GF-D8 (cell line): ENCODE measurements at regions not wholly inside any gene's neighbourhood (a gene's known extent, or its start where the extent isn't known, plus 50 kb on each side); places are given as distances from the start of the nearest gene placed in this dataset.
"Not testable (repeated sequence)": the region's sequence is repeated elsewhere in the genome, so short reads cannot be mapped to it uniquely, and the experiment has no call there.

Experiments
- DNase-seq: peaks from one replicate; lab custom pipeline; 2025; lab: John Stamatoyannopoulos, UW

DNA sequence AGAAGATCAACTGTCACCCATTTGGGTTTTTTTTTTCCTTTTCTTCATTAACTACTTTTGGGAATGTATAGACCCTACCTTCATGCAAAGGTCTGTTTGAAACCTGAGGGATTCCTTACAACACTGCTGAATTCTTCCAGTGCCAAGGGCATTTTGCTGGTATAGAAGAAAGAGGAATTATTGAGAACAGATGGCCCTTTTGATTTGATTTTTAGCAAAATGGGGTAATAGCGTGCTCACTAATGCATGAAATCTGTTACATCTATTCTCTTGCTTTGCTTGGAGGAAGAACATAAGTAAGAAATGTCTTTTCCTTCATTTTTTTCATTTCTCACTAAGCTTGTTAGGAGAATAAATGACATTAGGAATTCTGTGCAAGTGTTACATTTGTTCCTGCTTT lies 501.9 kb downstream of the TMEM135 start:
- no peak for DNase-seq

DNA sequence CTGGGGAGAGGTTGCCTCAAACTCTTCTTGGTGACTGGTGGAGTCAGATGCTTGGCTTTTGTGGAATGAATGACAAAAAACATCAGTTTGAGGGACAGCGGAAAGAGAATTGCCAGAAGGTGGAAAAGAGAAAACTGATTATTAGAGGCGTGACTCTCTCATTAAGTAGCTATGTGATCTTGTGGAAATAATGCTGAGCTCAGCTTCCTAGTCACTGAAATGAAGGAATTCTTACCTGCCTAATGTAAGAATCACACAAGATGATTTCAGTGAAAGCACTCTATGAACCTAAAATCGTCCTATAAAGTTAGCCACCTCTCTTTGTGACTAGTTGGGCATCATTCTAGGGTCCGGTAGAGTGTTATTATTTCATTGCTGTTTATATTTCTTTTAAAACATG lies 498.8 kb downstream of the TMEM135 start:
- no peak for DNase-seq

- no peak for DNase-seq
Observed at GRCh38 chr11:87536016-87536415, 498.3 kb downstream of the TMEM135 start.

- no peak for DNase-seq
Observed at GRCh38 chr11:87535513-87535912, 497.8 kb downstream of the TMEM135 start.

DNA sequence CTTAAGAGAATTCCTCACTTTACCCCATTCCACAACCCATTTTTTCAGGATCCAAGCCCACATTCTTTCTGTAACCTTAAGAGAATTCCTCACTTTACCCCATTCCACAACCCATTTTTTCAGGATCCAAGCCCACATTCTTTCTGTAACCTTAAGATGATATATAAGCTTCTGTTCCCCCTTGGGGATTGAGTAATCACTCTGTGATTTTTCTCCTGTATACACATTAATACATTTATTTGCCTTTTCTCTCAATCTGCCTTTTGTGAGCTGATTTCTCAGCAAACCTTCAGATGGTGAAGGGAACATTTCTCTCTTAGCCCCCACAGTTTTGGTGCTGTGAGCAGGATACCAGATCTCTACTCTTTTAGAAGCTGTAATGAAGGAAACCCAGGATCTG lies 494.1 kb downstream of the TMEM135 start:
- not testable (repeated sequence) for DNase-seq

GRCh38 chr11:87529486-87529885 lies 491.8 kb downstream of the TMEM135 start:
- DNase-seq, result no peak

- no peak for DNase-seq
Observed at GRCh38 chr11:87528752-87529151, 491.0 kb downstream of the TMEM135 start.

- no peak for DNase-seq
Observed at GRCh38 chr11:87523276-87523675, 485.5 kb downstream of the TMEM135 start.

DNA sequence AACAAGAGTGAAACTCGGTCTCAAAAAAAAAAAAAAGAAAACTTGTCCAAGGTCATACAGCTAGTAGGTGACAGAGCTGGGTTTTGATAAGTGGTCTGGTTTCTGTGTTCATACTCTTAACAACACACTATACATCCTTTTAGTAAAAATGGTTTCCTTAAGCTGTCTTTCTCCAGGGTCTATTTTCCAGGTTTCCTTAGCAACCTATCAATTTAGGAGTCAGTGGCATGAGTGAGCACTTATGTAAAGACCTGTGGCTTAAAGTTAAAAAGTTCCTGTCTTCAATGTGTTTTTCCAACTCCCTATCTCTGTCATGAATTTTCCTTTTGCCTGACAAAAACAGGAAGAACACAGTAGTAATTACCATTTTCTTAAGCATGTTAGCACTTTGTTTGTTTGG lies 480.5 kb downstream of the TMEM135 start:
- no peak for DNase-seq

DNA sequence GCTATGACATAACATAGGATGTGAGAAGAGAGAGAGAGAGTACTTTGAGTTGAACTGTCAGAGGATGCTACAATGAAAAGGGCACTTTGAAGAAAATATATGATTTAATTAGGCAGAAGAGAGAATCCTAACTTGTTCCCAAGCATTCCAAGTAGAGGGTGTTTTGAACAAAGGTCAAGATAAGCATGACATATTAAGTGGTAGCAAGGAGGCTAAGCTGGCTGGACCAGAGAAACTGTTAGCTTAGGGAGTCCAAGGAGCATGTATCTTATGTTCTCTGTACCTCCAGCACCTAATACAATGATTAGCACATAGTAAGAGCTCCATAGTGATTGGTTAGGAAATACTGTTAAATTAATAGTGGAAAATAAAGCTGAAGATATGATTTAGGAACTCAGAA lies 479.6 kb downstream of the TMEM135 start:
- no peak for DNase-seq

GRCh38 chr11:87507722-87508121 lies 470.0 kb downstream of the TMEM135 start:
- not testable (repeated sequence) for DNase-seq

DNA sequence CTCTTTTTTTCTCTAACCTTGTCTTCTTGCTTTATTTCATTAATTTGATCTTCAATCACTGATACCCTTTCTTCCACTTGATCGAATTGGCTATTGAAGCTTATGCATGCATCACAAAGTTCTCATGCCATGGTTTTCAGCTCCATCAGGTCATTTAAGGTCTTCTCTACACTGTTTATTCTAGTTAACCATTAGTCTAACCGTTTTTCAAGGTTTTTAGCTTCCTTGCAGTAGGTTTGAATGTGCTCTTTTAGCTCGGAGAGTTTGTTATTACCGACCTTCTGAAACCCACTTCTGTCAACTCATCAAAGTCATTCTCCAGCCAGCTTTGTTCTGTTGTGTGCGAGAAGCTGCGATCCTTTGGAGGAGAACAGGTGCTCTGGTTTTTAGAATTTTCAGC lies 469.2 kb downstream of the TMEM135 start:
- not testable (repeated sequence) for DNase-seq

GRCh38 chr11:87501388-87501787 lies 463.7 kb downstream of the TMEM135 start:
- DNase-seq, result no peak

- not testable (repeated sequence) for DNase-seq
Observed at GRCh38 chr11:87494936-87495335, 457.2 kb downstream of the TMEM135 start.

GRCh38 chr11:87494026-87494425 lies 456.3 kb downstream of the TMEM135 start:
- not testable (repeated sequence) for DNase-seq

GRCh38 chr11:87493516-87493915 lies 455.8 kb downstream of the TMEM135 start:
- no peak for DNase-seq

DNA sequence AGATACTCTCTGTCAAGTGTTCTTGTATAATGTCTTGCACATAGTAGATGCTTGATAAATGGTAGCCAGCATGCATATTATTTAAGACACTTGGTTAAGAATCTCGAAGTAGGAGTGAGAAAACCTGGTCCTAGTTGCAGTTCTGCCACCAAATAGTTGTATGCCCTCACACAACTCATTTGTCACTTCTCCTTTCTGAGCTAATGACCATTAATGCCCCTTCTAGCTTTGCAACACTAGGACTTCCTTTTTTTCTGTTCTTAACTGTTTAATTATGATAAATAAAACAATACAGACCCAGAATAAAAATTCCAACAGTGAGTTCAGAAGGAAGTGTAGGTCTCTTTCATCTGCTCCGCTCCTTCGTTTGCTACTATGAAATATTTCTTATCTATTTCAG lies 453.6 kb downstream of the TMEM135 start:
- no peak for DNase-seq

- no peak for DNase-seq
Observed at GRCh38 chr11:87490671-87491070, 452.9 kb downstream of the TMEM135 start.

GRCh38 chr11:87484566-87484965 lies 446.8 kb downstream of the TMEM135 start:
- DNase-seq, result no peak

GRCh38 chr11:87477321-87477720 lies 439.6 kb downstream of the TMEM135 start:
- no peak for DNase-seq

DNA sequence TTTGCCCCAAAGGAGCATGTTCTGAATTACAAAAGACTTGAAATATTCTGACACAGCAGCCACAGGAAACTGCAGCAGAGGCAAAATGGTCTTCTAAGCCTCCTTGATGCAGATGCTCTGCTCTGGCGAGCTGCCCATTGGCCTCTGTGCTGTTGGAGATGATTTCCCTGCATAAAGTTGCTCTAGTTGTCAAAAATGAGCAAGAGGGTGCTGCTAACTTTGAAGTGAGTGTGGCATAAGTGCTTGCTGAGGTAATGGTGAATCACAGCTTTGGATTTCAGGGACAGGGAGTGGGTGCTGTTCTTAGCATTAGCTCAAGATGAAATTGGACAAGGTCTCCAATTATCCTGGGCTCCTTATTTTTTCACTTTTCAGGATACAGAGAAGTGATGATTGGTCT lies 435.4 kb downstream of the TMEM135 start:
- no peak for DNase-seq

DNA sequence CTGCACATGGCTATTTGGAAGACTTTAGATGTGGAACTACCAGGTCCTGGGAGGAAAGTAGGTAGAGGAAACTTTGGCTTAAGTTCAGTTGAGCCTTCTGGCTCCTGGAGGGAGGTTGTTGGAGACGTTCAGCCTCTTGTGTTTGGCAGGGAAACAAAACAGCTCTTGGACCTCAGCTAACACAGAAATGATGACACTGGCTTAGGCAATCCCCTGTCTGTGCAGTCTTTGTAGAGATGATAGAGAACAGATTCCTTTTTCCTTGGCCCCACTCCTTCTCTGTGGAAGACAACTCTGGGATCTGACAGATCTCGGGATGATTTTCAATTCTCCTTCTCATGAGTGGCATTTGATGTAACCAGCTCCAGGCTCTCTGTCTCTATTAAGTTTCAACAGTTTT lies 428.5 kb downstream of the TMEM135 start:
- no peak for DNase-seq

DNA sequence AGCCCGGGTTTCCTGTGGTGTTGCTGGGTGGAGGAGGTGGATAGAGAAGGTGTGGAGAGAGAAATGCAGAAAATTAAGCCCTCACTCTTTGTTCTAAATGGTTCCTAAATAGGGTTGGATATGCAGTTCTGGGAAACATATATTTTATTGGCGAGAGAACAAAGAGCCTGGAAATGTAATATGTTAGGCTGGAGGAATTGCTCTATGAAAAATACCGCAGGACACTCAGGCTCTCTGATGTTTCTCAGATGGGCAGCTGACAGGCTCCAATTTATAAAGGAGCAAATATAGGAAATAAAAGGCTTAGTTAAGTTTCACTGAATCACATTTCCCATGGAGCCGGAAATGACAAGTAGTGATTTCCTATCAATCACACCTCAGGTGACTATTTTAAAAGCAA lies 428.0 kb downstream of the TMEM135 start:
- no peak for DNase-seq

- DNase-seq, result no peak
Observed at GRCh38 chr11:87463486-87464102, 425.9 kb downstream of the TMEM135 start.

DNA sequence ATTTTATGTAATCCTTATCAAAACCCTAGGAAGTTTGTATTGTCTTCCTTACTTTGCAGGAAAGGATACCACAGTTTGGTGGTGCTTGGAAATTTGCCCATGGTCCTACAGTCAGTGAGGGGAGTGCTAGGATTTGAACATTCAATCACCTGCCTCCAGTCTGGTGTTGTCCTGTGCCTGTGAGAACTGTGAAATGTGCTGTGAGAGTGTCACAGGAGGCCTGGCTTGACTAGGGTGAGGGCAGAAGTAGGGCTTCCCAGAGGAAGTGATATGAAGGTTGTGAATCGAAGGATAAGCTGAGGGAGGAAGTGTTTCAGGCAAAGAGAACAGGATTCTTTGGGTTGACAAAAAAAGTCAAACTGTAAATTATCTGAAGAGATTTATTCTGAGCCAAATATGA lies 424.4 kb downstream of the TMEM135 start:
- no peak for DNase-seq
